IPS DF 19.7 (cell line): ENCODE measurements at regions not wholly inside any gene's neighbourhood (a gene's known extent, or its start where the extent isn't known, plus 50 kb on each side); places are given as distances from the start of the nearest gene placed in this dataset.

Experiments used
- DNase-seq: peaks from one replicate; pipeline ENCODE4 v3.0.0-alpha.2; 2013; ENCODE audit warnings: low read depth, low spot score

- no peak for DNase-seq
Measured at GRCh38 chr7:114854369-114854768, 67.5 kb upstream of the MDFIC start.

DNA sequence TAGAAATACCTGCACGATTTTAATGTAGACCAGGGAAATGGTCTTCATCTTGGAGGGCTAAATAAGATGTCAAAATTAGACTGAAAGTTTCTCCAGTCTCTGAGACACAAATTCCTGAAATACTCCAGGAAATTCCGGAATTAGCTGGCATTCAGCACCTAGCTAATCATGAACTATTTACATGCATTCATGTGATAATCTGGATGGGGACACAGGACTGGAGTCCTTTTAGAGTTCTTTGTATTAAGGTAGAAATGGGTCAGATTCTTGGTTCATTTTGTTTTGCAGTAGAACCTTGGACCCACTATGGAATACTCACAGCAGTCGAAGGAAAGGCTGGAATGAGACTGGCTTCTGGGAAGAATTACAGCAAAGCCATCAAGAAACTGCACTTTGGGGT lies 65.3 kb upstream of the MDFIC start:
- DNase-seq: peak; percentile 63

DNA sequence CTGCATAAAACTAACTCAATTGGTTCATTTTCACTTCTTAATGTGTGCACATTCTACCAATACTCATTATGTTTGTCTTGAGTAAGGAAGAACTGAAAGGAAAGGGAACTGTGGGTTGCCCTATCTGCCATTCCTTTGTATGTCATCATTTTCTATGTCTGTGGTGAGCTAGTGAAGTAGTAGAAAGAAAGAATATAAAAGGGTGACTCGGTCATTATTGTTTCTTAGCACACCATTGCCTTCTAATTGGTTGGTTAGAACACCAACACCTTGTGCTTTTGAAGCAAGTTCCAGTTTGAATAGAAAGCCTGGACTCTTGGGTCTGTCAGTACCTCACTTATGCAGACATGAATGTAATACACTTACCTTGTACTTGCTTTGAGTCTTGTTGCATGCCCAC lies 64.3 kb upstream of the MDFIC start:
- no peak for DNase-seq

- DNase-seq: no peak
Measured at GRCh38 chr7:114859477-114859876, 62.4 kb upstream of the MDFIC start.

DNA sequence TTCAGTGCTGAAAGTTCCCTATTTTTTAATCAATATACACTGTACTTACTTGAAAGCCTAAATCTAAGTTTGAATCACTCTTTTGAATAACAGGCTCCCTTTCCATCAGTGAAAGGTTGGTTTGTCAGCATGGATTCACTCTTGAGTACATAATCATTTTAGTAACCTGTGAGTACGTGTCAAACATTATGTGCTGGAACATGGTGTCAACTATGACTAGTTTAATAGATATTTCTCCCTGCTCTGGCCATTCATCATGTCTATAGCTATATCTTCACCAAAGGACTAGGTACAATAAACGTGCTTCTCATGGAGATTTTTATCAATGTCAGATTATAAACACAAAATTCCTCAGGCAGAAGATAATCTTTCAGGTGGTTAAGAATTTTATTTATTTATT lies 61.7 kb upstream of the MDFIC start:
- no peak for DNase-seq

GRCh38 chr7:114862406-114862805 lies 59.5 kb upstream of the MDFIC start:
- no peak for DNase-seq

GRCh38 chr7:114864278-114864677 lies 57.6 kb upstream of the MDFIC start:
- DNase-seq: no peak

GRCh38 chr7:114865564-114865963 lies 56.3 kb upstream of the MDFIC start:
- no peak for DNase-seq
